GM12872 (cell line): ENCODE measurements at regions not wholly inside any gene's neighbourhood (a gene's known extent, or its start where the extent isn't known, plus 50 kb on each side); places are given as distances from the start of the nearest gene placed in this dataset.

ENCODE experiments used
- TF ChIP-seq, protein P1 (sequence below): IDR thresholded peaks from 3 replicates; pipeline ENCODE4 v1.5.1; 2011; ENCODE audit warnings: low read depth, mild to moderate bottlenecking, low read length, moderate library complexity; ENCODE audit not compliant: insufficient read depth

DNA sequence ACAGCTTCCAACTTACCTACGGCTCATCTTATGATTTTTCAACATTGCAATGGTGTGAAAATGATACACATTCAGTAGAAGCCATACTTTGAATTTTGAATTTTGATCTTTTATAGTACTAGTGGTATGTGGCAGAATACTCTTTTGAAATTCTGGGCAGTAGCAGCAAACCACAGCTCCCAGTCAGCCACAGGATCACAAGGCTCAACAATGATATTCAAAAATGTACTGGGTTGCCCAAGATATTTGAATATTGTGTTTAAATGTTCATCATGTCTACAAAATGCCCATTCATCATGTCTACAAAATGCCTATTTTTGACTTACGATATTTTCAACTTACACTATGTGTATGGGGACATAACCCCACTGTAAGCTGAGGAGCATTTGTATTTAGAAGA, 81.3 kb upstream of the PRR16 start:
- TF ChIP-seq, protein P1, sequence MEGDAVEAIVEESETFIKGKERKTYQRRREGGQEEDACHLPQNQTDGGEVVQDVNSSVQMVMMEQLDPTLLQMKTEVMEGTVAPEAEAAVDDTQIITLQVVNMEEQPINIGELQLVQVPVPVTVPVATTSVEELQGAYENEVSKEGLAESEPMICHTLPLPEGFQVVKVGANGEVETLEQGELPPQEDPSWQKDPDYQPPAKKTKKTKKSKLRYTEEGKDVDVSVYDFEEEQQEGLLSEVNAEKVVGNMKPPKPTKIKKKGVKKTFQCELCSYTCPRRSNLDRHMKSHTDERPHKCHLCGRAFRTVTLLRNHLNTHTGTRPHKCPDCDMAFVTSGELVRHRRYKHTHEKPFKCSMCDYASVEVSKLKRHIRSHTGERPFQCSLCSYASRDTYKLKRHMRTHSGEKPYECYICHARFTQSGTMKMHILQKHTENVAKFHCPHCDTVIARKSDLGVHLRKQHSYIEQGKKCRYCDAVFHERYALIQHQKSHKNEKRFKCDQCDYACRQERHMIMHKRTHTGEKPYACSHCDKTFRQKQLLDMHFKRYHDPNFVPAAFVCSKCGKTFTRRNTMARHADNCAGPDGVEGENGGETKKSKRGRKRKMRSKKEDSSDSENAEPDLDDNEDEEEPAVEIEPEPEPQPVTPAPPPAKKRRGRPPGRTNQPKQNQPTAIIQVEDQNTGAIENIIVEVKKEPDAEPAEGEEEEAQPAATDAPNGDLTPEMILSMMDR: no peak

DNA sequence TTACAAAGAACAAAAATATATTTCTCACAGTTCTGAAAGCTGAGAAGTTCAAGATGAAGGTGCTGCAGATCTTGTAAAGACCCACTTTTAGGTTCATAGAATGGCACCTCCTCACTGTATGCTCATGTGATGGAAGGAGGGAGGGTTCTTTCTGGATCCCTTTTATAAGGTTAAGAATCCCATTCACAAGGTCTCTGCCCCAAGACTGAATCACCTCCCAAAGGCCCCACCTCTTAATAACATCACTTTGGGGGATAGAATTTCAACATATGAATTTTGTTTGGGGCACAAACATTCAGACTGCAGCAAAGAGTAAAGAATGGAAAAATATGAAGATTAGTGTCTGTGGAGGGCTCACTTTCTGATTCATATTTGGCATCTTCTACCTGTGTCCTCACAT, 77.1 kb upstream of the PRR16 start:
- TF ChIP-seq, protein P1: no peak

GRCh38 chr5:120388016-120388781, 75.9 kb upstream of the PRR16 start:
- TF ChIP-seq, protein P1: no peak

GRCh38 chr5:120394259-120394658, 69.8 kb upstream of the PRR16 start:
- TF ChIP-seq, protein P1: no peak

GRCh38 chr5:120396186-120396585, 67.9 kb upstream of the PRR16 start:
- TF ChIP-seq, protein P1: no peak

DNA sequence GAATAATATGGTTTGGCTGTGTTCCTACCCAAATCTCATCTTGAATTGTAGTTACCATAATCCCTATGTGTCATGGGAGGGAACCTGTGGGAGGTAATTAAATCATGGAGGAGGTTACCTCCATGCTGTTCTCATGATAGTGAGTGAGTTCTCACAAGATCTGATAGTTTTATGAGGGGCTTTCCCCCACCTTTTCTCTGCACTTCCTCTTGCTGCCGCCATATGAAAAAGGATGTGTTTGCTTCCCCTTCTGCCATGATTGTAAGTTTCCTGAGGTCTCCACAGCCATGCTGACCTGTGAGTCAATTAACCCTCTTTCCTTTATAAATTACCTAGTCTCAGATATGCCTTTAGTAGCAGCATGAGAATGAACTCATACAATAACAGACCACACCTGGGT, 63.7 kb upstream of the PRR16 start:
- TF ChIP-seq, protein P1: no peak

DNA sequence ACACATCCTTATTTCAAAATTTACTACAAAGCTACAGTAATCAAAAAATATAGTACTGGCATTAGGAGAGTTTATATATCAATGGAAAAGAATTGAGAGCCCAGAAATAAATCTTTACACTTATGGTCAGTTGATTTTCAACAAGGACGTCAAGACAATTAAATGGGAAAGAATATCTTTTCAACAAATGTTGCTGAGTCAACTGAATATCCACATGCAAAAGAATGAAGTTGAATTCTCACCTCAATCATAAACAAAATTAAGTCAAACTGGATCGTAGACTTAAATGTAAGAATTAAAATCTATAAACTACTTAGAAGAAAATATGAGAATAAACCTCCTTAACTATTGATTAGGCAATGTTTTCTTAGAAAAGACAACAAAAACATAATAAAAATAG, 61.5 kb upstream of the PRR16 start:
- TF ChIP-seq, protein P1: no peak
